HEK293 (cell line): ENCODE measurements at regions not wholly inside any gene's neighbourhood (a gene's known extent, or its start where the extent isn't known, plus 50 kb on each side); places are given as distances from the start of the nearest gene placed in this dataset.
A peak's percentile ranks its signal among the peaks of the same experiment; 100 is the strongest.

ENCODE experiments used
- CTCF ChIA-PET: fragments of 350-600 bp; formaldehyde crosslinking; extraction: SDS; loops from one replicate; lab custom pipeline; 2021; ENCODE audit warnings: antibody characterized with exemption; lab: Yijun Ruan, JAX
- POLR2A ChIA-PET: fragments of 300-600 bp; formaldehyde crosslinking; extraction: SDS; loops from one replicate; lab custom pipeline; 2020; ENCODE audit warnings: antibody characterized with exemption, inconsistent platforms; lab: Yijun Ruan, JAX
- H3K27ac ChIP-seq: fragments of 200-500 bp; sonication (Bioruptor generic); 2 replicates; pipeline ENCODE4 v1.5.1; 2014; ENCODE audit warnings: low read depth, low read length, control low read depth, inconsistent platforms; ENCODE audit errors: extremely low read depth
- H3K36me3 ChIP-seq, 2 experiments: fragments of 200-500 bp in 1 of 2; sonication (Bioruptor generic) in 1 of 2; 1 replicate in 1 of 2; 2 replicates in 1 of 2; pipeline ENCODE4 v1.5.1; 2014 to 2017; ENCODE audit warnings: inconsistent platforms in 2 of 2, low read length in 2 of 2; ENCODE audit not compliant: control insufficient read depth in 2 of 2, insufficient read depth in 1 of 2
- H3K4me1 ChIP-seq: fragments of 200-500 bp; sonication (Bioruptor generic); 2 replicates; pipeline ENCODE4 v1.5.1; 2014; ENCODE audit warnings: mild to moderate bottlenecking, low read length, inconsistent platforms; ENCODE audit not compliant: control insufficient read depth, insufficient read depth
- H3K4me3 ChIP-seq: 2 replicates; pipeline ENCODE4 v1.5.1; 2011; ENCODE audit warnings: low read depth, mild to moderate bottlenecking, control low read depth, low read length, moderate library complexity
- H3K9me3 ChIP-seq: fragments of 200-500 bp; sonication (Bioruptor generic); 2 replicates; pipeline ENCODE4 v1.5.1; 2014; ENCODE audit warnings: low read depth, low read length, inconsistent platforms; ENCODE audit not compliant: control insufficient read depth, insufficient read depth
- GLI2 ChIP-seq: fragments of 450-650 bp; formaldehyde crosslinking; IDR thresholded peaks from 2 replicates; pipeline ENCODE4; 2017; ENCODE audit warnings: missing biosample characterization, missing genetic modification characterization, low read depth, borderline replicate concordance
- HOXD13 ChIP-seq: sonication (generic); formaldehyde crosslinking; IDR thresholded peaks from 2 replicates; pipeline ENCODE4 v1.8.0; 2022; ENCODE audit warnings: missing genetic modification reagents, borderline replicate concordance
- KLF1 ChIP-seq: fragments of 450-650 bp; formaldehyde crosslinking; IDR thresholded peaks from 2 replicates; pipeline ENCODE4 v1.5.1; 2016; ENCODE audit warnings: missing biosample characterization, missing genetic modification characterization
- MYNN ChIP-seq: fragments of 450-650 bp; formaldehyde crosslinking; IDR thresholded peaks from 2 replicates; pipeline ENCODE4 v1.5.1; 2016; ENCODE audit warnings: missing biosample characterization, missing genetic modification characterization, borderline replicate concordance
- PRDM1 ChIP-seq: fragments of 450-650 bp; formaldehyde crosslinking; IDR thresholded peaks from 2 replicates; pipeline ENCODE4; 2016; ENCODE audit warnings: missing biosample characterization, missing genetic modification characterization
- ZFP3 ChIP-seq: fragments of 450-650 bp; formaldehyde crosslinking; IDR thresholded peaks from 2 replicates; pipeline ENCODE4 v1.5.1; 2016; ENCODE audit warnings: low read depth, missing biosample characterization, missing genetic modification characterization
- ZFP41 ChIP-seq: fragments of 450-650 bp; formaldehyde crosslinking; IDR thresholded peaks from 2 replicates; pipeline ENCODE4 v1.5.1; 2016; ENCODE audit warnings: missing biosample characterization, missing genetic modification characterization, borderline replicate concordance
- ZNF146 ChIP-seq: fragments of 450-650 bp; formaldehyde crosslinking; IDR thresholded peaks from 2 replicates; pipeline ENCODE4 v1.5.1; 2016; ENCODE audit warnings: missing biosample characterization, missing genetic modification characterization
- ZNF214 ChIP-seq: fragments of 450-650 bp; formaldehyde crosslinking; IDR thresholded peaks from 2 replicates; pipeline ENCODE4 v1.5.1; 2017; ENCODE audit warnings: missing biosample characterization, mild to moderate bottlenecking, missing genetic modification characterization, borderline replicate concordance
- ZNF530 ChIP-seq: fragments of 450-650 bp; formaldehyde crosslinking; IDR thresholded peaks from 2 replicates; pipeline ENCODE4 v1.5.1; 2016; ENCODE audit warnings: low read depth, missing biosample characterization, missing genetic modification characterization
- ZNF629 ChIP-seq: fragments of 450-650 bp; formaldehyde crosslinking; IDR thresholded peaks from 2 replicates; pipeline ENCODE4 v1.5.1; 2017; ENCODE audit warnings: missing biosample characterization, missing genetic modification characterization
- ZSCAN23 ChIP-seq: fragments of 450-650 bp; formaldehyde crosslinking; IDR thresholded peaks from 2 replicates; pipeline ENCODE4 v1.5.1; 2016; ENCODE audit warnings: missing biosample characterization, missing genetic modification characterization
- ZSCAN30 ChIP-seq: fragments of 450-650 bp; IDR thresholded peaks from 2 replicates; pipeline ENCODE4 v1.5.1; 2018; ENCODE audit warnings: missing biosample characterization, mild to moderate bottlenecking, missing genetic modification characterization, moderate library complexity
- TF ChIP-seq, protein P1 (sequence below): fragments of 450-650 bp; formaldehyde crosslinking; optimal IDR thresholded peaks from 2 replicates; pipeline ENCODE3; 2016; ENCODE audit warnings: missing biosample characterization, mild to moderate bottlenecking, missing genetic modification characterization
- TF ChIP-seq, protein P2 (sequence below): sonication (generic); formaldehyde crosslinking; IDR thresholded peaks from 2 replicates; pipeline ENCODE4 v1.8.1; 2022; ENCODE audit warnings: mild to moderate bottlenecking, moderate library complexity, missing genetic modification reagents
- TF ChIP-seq, protein P3 (sequence below): fragments of 450-650 bp; formaldehyde crosslinking; IDR thresholded peaks from 2 replicates; pipeline ENCODE4 v1.5.1; 2016; ENCODE audit warnings: missing biosample characterization, missing genetic modification characterization
- TF ChIP-seq, protein P4 (sequence below): fragments of 450-650 bp; formaldehyde crosslinking; IDR thresholded peaks from 2 replicates; pipeline ENCODE4 v1.5.1; 2016; ENCODE audit warnings: missing biosample characterization, missing genetic modification characterization
- TF ChIP-seq, protein P5 (sequence below): fragments of 450-650 bp; formaldehyde crosslinking; IDR thresholded peaks from 2 replicates; pipeline ENCODE4; 2016; ENCODE audit warnings: missing biosample characterization, missing genetic modification characterization

GRCh38 chr1:70536708-70537366 is 125.8 kb downstream of the CTH start (continued):
- TF ChIP-seq, protein P1, sequence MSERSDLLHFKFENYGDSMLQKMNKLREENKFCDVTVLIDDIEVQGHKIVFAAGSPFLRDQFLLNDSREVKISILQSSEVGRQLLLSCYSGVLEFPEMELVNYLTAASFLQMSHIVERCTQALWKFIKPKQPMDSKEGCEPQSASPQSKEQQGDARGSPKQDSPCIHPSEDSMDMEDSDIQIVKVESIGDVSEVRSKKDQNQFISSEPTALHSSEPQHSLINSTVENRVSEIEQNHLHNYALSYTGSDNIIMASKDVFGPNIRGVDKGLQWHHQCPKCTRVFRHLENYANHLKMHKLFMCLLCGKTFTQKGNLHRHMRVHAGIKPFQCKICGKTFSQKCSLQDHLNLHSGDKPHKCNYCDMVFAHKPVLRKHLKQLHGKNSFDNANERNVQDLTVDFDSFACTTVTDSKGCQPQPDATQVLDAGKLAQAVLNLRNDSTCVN, result no peak
- TF ChIP-seq ZNF530 (tag by site-specific recombination) (no peak), ZSCAN23 (tag by site-specific recombination) (no peak), PRDM1 (no peak)
- TF ChIP-seq, all 188 proteins: peak for 0

- TF ChIP-seq, protein P2, sequence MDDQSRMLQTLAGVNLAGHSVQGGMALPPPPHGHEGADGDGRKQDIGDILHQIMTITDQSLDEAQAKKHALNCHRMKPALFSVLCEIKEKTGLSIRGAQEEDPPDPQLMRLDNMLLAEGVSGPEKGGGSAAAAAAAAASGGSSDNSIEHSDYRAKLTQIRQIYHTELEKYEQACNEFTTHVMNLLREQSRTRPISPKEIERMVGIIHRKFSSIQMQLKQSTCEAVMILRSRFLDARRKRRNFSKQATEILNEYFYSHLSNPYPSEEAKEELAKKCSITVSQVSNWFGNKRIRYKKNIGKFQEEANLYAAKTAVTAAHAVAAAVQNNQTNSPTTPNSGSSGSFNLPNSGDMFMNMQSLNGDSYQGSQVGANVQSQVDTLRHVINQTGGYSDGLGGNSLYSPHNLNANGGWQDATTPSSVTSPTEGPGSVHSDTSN (CRISPR knock-in tag), result no peak
- peak; percentile 69; the same call in 1 of the 2 replicates for TF ChIP-seq ZNF146 (tag by site-specific recombination)
- TF ChIP-seq, all 188 proteins: peak for 1
- H3K4me3 ChIP-seq, result no peak overlapping the region
- no peaks in the 10 kb centered on the region for H3K4me1 ChIP-seq
- POLR2A ChIA-PET, result no interaction called here
- CTCF ChIA-PET, result interaction anchor here (1.3 kb wide), 1 partner anchor 9 kb away, joined by 4 read pairs; no protein-coding TSS in a partner anchor
- H3K27ac ChIP-seq, result no peak overlapping the region
- no peaks in the 10 kb centered on the region for H3K9me3 ChIP-seq
- no peaks in the 10 kb centered on the region for H3K36me3 ChIP-seq
Observed at GRCh38 chr1:70537788-70538187, 126.7 kb downstream of the CTH start.

GRCh38 chr1:70542030-70542429 is 131.0 kb downstream of the CTH start:
- H3K27ac ChIP-seq, result no peak overlapping the region
- no peaks in the 10 kb centered on the region for H3K36me3 ChIP-seq
- ChIA-PET CTCF (no interaction called here), POLR2A (no interaction called here)
- TF ChIP-seq HOXD13 (CRISPR knock-in tag) (no peak), KLF1 (no peak), ZSCAN30 (tag by site-specific recombination) (no peak), ZFP3 (tag by site-specific recombination) (no peak), ZNF214 (tag by site-specific recombination) (no peak), MYNN (tag by site-specific recombination) (no peak), ZNF629 (tag by site-specific recombination) (no peak), GLI2 (tag by site-specific recombination) (no peak), ZFP41 (tag by site-specific recombination) (no peak)
- TF ChIP-seq, protein P3, sequence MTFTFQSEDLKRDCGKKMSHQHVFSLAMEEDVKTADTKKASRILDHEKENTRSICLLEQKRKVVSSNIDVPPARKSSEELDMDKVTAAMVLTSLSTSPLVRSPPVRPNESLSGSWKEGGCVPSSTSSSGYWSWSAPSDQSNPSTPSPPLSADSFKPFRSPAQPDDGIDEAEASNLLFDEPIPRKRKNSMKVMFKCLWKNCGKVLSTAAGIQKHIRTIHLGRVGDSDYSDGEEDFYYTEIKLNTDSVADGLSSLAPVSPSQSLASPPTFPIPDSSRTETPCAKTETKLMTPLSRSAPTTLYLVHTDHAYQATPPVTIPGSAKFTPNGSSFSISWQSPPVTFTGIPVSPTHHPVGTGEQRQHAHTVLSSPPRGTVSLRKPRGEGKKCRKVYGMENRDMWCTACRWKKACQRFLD (tag by site-specific recombination), result no peak
- TF ChIP-seq, protein P4, sequence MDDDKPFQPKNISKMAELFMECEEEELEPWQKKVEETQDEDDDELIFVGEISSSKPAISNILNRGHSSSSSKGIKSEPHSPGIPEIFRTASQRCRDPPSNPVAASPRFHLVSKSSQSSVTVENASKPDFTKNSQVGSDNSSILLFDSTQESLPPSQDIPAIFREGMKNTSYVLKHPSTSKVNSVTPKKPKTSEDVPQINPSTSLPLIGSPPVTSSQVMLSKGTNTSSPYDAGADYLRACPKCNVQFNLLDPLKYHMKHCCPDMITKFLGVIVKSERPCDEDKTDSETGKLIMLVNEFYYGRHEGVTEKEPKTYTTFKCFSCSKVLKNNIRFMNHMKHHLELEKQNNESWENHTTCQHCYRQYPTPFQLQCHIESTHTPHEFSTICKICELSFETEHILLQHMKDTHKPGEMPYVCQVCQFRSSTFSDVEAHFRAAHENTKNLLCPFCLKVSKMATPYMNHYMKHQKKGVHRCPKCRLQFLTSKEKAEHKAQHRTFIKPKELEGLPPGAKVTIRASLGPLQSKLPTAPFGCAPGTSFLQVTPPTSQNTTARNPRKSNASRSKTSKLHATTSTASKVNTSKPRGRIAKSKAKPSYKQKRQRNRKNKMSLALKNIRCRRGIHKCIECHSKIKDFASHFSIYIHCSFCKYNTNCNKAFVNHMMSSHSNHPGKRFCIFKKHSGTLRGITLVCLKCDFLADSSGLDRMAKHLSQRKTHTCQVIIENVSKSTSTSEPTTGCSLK (tag by site-specific recombination), result no peak
- TF ChIP-seq, protein P5, sequence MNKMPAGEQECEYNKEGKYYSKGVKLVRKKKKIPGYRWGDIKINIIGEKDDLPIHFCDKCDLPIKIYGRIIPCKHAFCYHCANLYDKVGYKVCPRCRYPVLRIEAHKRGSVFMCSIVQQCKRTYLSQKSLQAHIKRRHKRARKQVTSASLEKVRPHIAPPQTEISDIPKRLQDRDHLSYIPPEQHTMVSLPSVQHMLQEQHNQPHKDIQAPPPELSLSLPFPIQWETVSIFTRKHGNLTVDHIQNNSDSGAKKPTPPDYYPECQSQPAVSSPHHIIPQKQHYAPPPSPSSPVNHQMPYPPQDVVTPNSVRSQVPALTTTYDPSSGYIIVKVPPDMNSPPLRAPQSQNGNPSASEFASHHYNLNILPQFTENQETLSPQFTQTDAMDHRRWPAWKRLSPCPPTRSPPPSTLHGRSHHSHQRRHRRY (tag by site-specific recombination), result no peak
- no peaks in the 10 kb centered on the region for H3K9me3 ChIP-seq
- no peaks in the 10 kb centered on the region for H3K4me1 ChIP-seq
- H3K4me3 ChIP-seq, result no peak overlapping the region
